Muscle layer of duodenum (tissue), 2 donors: ENCODE measurements at regions not wholly inside any gene's neighbourhood (a gene's known extent, or its start where the extent isn't known, plus 50 kb on each side); places are given as distances from the start of the nearest gene placed in this dataset.
"Not testable (repeated sequence)": the region's sequence is repeated elsewhere in the genome, so short reads cannot be mapped to it uniquely, and the experiment has no call there.

ENCODE experiments used
- H3K27ac ChIP-seq: one replicate; pipeline ENCODE4 v1.7.0; 2013; ENCODE audit warnings: mild to moderate bottlenecking, low read length
- H3K27me3 ChIP-seq: one replicate; pipeline ENCODE4 v1.7.0; 2013; ENCODE audit warnings: low read depth, mild to moderate bottlenecking, control low read depth, low read length
- H3K36me3 ChIP-seq, 2 donors: one replicate each; pipeline ENCODE4 v1.7.0; 2013; ENCODE audit warnings: low read length in 2 of 2, control low read depth in 1 of 2, mild to moderate bottlenecking in 1 of 2; ENCODE audit not compliant: insufficient read depth in 2 of 2, control insufficient read depth in 1 of 2
- H3K4me1 ChIP-seq, 2 donors: one replicate each; pipeline ENCODE4 v1.7.0; 2013; ENCODE audit warnings: low read length in 2 of 2, mild to moderate bottlenecking in 2 of 2, control low read depth in 1 of 2, moderate library complexity in 1 of 2; ENCODE audit not compliant: insufficient read depth in 2 of 2, control insufficient read depth in 1 of 2
- H3K4me3 ChIP-seq, 2 donors: one replicate each; pipeline ENCODE4 v1.7.0; 2013; ENCODE audit warnings: low read length in 2 of 2, low read depth in 1 of 2, mild to moderate bottlenecking in 1 of 2
- H3K9me3 ChIP-seq, 2 donors: one replicate each; pipeline ENCODE4 v1.7.0; 2013; ENCODE audit warnings: low read length in 2 of 2, control low read depth in 1 of 2, mild to moderate bottlenecking in 1 of 2; ENCODE audit not compliant: control insufficient read depth in 1 of 2
- donor health status: healthy.

DNA sequence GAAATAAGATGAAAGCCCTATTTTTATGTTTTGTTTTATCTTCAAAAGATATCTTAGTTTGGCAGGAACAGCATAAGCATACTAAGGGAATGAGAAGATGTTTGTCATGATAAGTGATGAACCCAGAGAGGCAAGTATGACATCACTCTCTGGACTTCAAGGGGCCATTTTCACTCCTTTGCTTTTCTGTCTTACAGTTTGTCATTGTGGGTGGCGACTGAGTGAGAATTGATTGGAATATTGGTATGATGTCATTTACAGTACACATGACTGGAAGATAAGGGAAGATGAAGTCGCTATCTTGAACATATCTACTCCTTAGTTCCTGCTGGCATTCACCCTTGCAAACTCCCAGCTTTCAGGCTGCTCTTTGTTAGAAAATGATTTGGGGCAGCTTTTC is 258.1 kb upstream of the RAB4A start:
- Histone ChIP-seq H3K36me3 (no peaks in the 10 kb centered on the region), H3K9me3 (no peaks in the 10 kb centered on the region), H3K27me3 (no peaks in the 10 kb centered on the region), H3K4me3 (no peak overlapping the region), H3K27ac (no peak overlapping the region), H3K4me1 (no peaks in the 10 kb centered on the region)

DNA sequence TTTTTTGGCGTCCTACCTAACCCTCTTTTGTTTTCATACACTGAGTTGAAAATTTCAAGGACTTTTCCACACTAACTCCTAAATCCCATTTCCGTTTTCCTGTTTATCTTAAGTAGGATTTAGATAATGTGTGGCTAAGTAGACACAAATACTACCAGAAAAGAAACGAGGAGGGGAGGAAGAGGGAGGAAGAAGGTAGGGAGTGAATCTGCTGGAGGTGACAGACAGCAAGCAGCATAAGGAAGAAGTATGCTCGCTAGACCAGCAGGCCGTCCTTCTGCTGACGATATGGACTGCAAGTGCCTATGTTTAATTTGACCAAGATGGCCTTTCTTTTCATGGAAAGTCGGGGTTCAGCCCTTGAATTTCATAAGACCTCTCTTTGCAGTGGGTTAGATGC is 256.9 kb upstream of the RAB4A start:
- Histone ChIP-seq H3K4me3 (no peak overlapping the region), H3K27me3 (no peaks in the 10 kb centered on the region), H3K9me3 (no peaks in the 10 kb centered on the region), H3K4me1 (no peaks in the 10 kb centered on the region), H3K36me3 (no peaks in the 10 kb centered on the region), H3K27ac (no peak overlapping the region)

DNA sequence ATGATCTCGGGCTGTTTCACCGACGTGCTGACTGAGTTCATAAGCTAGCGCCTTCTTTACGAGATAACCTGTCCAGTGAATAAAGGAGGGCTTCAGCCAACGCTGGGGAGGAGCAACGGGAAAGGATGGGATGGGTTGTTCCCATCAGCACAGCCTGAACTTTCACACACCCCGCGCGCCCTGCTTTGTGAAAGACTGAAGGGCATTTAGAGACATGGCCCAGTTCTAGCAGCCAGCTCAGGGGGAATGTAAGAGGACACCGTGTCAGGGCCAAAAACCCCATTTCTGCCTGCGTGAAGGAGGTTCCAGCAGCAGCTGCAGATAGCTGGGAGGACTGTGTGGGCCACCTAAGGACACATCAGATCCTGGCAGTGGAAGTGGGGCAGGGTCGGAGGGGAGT is 255.1 kb upstream of the RAB4A start:
- H3K4me3 ChIP-seq, result no peak overlapping the region

DNA sequence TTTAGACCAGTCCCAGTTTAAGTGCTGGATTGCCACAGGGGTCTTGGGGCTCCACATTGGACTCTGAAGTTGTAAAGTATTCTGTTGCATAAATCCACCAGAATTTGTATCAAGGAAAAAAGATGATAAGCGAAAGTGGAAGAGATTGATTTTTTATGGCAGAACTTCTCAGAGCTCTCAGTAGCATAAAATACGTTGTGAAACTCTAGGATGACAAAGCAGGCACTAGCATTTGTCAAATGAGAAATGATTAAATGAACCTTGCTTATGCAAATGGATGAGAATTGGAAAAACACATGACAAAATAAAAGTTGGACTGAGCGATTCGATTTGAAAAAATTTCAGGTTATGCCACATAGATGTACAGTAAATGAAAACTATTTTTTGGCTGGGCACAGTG is 253.8 kb upstream of the RAB4A start:
- no peak overlapping the region for H3K27ac ChIP-seq
- H3K36me3 ChIP-seq, result no peaks in the 10 kb centered on the region
- no peaks in the 10 kb centered on the region for H3K27me3 ChIP-seq
- no peaks in the 10 kb centered on the region for H3K4me1 ChIP-seq
- no peak overlapping the region for H3K4me3 ChIP-seq
- no peaks in the 10 kb centered on the region for H3K9me3 ChIP-seq

More for the DNA sequence above, 255.1 kb upstream of the RAB4A start:
- Histone ChIP-seq H3K9me3 (no peaks in the 10 kb centered on the region), H3K4me1 (no peaks in the 10 kb centered on the region), H3K27ac (no peak overlapping the region), H3K27me3 (no peaks in the 10 kb centered on the region), H3K36me3 (no peaks in the 10 kb centered on the region)

DNA sequence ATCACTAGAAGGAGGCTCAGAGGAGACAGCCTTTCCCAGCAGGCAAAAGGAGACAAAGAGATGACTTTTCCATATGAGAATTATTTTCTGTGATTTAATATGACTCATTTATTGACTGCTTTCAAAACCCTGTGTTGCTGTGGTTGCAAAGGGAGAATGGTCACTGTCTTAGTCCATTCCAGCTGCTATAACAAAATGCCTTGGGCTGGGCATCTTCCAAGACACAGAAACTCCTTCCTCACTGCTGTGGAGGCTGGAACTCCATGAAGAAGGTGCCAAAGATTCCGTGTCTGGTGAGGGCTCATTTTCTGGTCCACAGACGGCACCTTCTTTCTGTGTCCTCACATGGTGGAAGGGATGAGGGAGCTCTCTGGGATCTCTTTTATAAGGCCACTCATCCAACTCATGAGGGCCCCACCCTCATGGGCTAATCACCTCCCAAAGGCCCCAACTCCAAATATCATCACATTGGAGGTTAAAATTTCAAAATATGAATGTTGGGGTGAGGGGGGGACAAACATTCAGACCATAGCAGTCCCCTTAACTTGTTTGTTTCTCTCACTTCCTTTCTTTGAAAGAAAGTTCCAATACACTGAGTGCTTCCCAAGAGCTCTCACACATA is 252.1 kb upstream of the RAB4A start:
- Histone ChIP-seq H3K4me3 (no peak overlapping the region), H3K9me3 (no peaks in the 10 kb centered on the region), H3K27ac (no peak overlapping the region)

DNA sequence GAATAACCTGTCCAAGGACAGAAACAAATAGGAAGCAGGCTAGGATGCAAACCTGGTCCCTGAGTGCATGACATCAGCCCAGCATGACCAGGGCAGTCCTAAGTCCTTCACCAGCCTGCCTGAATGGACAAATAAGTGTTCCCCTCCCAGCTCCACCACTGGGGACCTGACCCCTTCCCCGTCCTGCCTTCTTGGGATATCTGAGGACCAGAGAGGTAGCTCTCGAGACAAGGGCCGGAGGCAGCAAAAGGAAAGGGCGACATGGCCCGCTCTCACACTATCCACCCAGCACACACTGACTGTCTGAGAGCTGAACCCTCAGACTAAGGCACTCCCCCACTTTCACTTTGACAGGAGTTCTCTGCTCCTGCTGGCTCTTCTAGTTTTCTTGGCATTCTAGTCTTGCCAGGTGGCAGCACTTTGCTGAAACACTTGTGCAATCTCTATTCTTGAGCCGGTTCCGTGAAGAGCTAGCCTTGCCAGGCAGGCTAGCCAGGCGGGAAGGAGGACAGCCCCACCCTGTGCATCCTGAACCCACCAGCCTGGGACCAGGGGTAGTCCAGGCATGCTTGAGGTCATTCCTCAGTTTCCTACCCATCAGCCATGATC is 251.1 kb upstream of the RAB4A start:
- H3K9me3 ChIP-seq, result no peaks in the 10 kb centered on the region
- peaks cover under 1 to 15% of the 10 kb centered on the region in 2 donors for H3K4me1 ChIP-seq
- no peak overlapping the region for H3K4me3 ChIP-seq
- no peaks in the 10 kb centered on the region for H3K27me3 ChIP-seq
- no peaks in the 10 kb centered on the region for H3K36me3 ChIP-seq
- no peak overlapping the region for H3K27ac ChIP-seq

More for the DNA sequence above, 252.1 kb upstream of the RAB4A start:
- peaks cover 0 to 7% of the 10 kb centered on the region in 2 donors for H3K4me1 ChIP-seq
- H3K36me3 ChIP-seq, result no peaks in the 10 kb centered on the region
- no peaks in the 10 kb centered on the region for H3K27me3 ChIP-seq

DNA sequence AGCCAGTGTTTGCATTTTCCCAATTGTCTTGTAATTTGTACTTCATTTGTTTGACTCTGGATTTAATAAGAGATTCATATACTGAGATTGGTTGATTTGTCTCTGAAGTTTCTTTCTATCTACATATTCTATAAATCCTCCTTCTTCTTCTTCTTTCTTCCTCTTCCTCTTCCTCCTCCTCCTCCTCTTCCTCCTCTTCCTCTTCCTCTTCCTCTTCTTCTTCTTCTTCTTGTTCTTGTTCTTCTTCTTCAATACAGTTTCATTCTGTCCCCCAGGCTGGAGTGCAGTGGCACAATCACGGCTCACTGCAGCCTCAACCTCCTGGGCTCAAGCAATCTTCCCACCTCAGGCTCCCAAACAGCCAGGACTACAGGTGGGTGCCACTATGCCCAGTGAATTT is 249.9 kb upstream of the RAB4A start:
- H3K4me3 ChIP-seq, H3K9me3 ChIP-seq: not testable (repeated sequence)

DNA sequence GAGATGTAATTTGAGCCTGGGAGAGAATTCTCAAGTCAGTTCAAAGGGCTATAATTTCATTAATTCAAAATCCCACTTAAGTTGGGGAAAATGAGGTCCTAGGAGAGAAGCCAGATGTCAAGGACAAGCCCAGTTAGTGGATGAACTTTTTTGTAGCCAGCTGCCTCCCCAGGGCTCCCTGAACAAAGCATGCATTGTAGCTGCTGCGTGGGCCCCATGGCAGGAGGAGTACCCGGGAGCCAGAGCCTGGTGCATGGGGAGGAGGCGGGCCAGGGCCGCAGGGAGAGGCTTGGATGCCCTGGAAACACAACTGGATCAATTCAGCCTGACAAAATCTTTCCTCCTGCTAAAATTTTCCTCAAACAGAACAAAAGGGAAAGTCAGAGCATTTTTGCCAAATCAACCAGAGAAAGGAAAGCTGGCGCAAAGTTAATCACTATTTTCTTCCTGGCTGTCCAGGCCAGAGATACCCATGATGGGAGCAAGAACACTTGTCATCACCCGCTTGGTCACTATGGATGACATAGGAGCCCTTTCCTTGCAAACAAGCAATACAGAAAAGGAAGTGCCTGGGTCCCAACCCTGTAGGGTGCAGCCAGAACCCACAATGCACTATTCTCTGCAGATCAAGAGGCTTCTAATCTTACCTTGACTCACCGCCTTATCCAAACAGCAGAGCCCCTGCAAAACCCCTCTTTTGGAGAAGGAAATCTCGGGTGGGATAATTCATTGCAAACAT is 248.1 kb upstream of the RAB4A start:
- Histone ChIP-seq H3K9me3 (no peaks in the 10 kb centered on the region), H3K4me3 (no peak overlapping the region), H3K27me3 (no peaks in the 10 kb centered on the region), H3K27ac (no peak overlapping the region), H3K36me3 (no peaks in the 10 kb centered on the region), H3K4me1 (peaks cover 9 to 15% of the 10 kb centered on the region in 2 donors)

More for the DNA sequence above, 249.9 kb upstream of the RAB4A start:
- H3K27me3 ChIP-seq, H3K27ac ChIP-seq, H3K36me3 ChIP-seq: not testable (repeated sequence)
- H3K4me1 ChIP-seq, result peaks cover 4 to 15% of the 10 kb centered on the region in 2 donors

DNA sequence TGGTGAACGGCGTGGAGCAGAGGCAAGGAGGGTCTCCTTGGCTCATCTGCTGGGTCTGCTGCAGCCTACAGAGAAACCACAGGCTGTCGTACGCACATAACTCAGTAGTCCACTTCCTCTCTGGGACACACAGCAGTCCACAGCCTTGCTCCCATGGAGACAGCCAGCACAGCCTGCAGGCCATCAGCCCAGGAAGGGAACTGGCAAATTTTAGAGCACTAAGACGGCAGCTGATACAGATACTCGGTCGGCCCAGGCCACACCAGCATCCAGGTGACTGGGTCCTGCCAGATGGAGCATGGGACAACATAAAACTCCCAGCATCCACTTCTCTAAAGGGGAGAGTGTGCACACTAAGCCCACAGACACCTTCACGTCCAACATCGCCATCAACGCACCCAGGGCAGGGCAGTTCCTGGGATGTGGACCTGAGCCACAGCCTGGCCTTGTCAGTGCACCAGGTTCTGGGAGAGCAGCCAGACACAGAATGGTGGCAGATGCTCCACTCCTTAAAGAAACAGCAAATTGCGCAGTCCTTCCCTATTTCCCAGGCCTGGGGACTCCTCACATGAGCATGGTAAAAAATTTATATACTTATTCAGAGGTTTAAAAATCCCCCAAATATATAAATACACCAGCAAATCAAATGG is 247.1 kb upstream of the RAB4A start:
- Histone ChIP-seq H3K4me1 (peaks cover 11 to 15% of the 10 kb centered on the region in 2 donors), H3K9me3 (no peaks in the 10 kb centered on the region), H3K4me3 (no peak overlapping the region), H3K27ac (no peak overlapping the region), H3K36me3 (no peaks in the 10 kb centered on the region), H3K27me3 (no peaks in the 10 kb centered on the region)

DNA sequence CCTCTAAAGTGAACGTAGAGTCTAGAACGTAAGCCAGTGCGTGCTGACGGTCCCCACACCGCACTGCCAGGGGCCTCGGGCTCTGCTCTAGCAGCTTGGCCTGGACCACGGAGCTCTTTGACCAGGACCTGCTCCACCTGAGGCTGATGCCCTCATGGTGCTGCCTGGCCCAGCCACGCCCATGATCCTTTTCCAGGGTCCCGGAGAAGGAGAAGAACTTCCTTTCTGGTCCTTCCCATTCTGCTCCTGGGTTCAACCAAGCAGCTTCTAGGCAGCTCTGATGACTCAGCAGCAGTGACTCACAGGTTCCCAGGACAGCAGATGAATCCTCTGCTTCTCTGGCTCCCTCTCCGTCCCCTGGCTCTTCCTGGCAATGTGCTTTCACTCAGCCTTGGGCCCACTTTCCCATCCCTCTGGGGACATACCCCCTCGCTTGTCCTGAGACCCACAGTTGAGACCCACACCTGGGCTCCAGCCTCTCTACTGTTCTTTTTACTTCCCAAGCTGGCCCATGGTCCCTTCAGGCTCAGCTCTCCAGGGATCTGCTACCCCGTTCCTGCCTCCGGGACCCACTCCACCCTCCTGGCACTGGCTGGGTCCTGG is 246.3 kb upstream of the RAB4A start:
- Histone ChIP-seq H3K4me3 (no peak overlapping the region), H3K27ac (no peak overlapping the region), H3K9me3 (no peaks in the 10 kb centered on the region), H3K36me3 (no peaks in the 10 kb centered on the region), H3K4me1 (peaks cover 11 to 15% of the 10 kb centered on the region in 2 donors), H3K27me3 (no peaks in the 10 kb centered on the region)

DNA sequence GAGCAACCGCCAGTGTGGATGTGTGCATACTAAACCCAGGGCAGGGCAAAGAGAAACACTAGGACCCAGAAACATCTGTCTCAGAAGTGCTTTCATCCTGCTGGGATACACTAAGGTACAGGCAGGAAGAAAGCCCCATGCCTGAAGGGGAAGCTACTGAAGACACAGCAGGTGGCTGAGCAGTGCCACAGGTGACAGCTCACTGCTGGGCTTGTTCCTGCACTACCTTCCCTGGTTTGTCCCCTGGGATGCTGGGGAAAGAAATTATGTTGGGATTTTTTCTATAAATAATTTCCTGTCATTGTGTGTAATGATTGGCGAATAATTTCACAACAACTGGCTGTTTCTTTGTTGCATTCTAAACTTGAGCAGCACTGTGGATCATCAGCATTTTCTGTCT is 245.3 kb upstream of the RAB4A start:
- Histone ChIP-seq H3K27ac (no peak overlapping the region), H3K27me3 (no peaks in the 10 kb centered on the region), H3K4me1 (peaks cover 11 to 15% of the 10 kb centered on the region in 2 donors), H3K4me3 (no peak overlapping the region), H3K36me3 (no peaks in the 10 kb centered on the region), H3K9me3 (no peaks in the 10 kb centered on the region)
